Spleen (tissue), 7 donors: ENCODE measurements at regions not wholly inside any gene's neighbourhood (a gene's known extent, or its start where the extent isn't known, plus 50 kb on each side); places are given as distances from the start of the nearest gene placed in this dataset.

Experiments used
- CTCF ChIP-seq, 11 experiments: fragments of 200-600 bp in 7 of 11; fragments of 450-650 bp in 4 of 11; sonication (generic) in 4 of 11; IDR thresholded peaks in 8 of 11; conservative IDR thresholded peaks in 3 of 11; 1 replicate in 7 of 11; 2 replicates in 4 of 11; pipeline versions ENCODE4 v1.4.0 to v1.8.0; 2016 to 2021; ENCODE audit warnings: antibody characterized with exemption in 11 of 11, inconsistent platforms in 4 of 11, mild to moderate bottlenecking in 1 of 11
- POLR2A ChIP-seq, 3 donors: fragments of 450-650 bp; IDR thresholded peaks; one replicate each; pipeline ENCODE4 v1.5.1; 2017; ENCODE audit warnings: antibody characterized with exemption in 3 of 3, mild to moderate bottlenecking in 1 of 3
- POLR2AphosphoS5 ChIP-seq, 3 donors: sonication (generic); formaldehyde crosslinking; IDR thresholded peaks; one replicate each; pipeline ENCODE4 v1.5.1; 2017; ENCODE audit warnings: antibody characterized with exemption in 3 of 3
- donor health status: DM: no; HTN: no; CAD: no; lungs with moderate emphysema.
- donor health status: DM: no; HTN: no; CAD: no.
- donor health status: DM: no; HTN: no; CAD: no.

- no peak for TF ChIP-seq CTCF (IDR thresholded peaks at IDR 0.05 in 8 of 11, conservative IDR thresholded peaks at IDR 0.05 in 3 of 11)
- no peak for TF ChIP-seq POLR2A (IDR thresholded peaks at IDR 0.05)
- no peak for TF ChIP-seq POLR2AphosphoS5 (IDR thresholded peaks at IDR 0.05)
Observed at GRCh38 chr6:81002126-81002525, 750.4 kb downstream of the TENT5A start.
